OCI-LY1 (cell line): ENCODE measurements at regions not wholly inside any gene's neighbourhood (a gene's known extent, or its start where the extent isn't known, plus 50 kb on each side); places are given as distances from the start of the nearest gene placed in this dataset.

Source experiments
- H2AFZ ChIP-seq: fragments of 200-600 bp; sonication (generic), shearing (Covaris generic); 2 replicates; pipeline ENCODE4 v1.6.0; 2014; ENCODE audit warnings: antibody characterized with exemption, mild to moderate bottlenecking, low read length
- H3F3A ChIP-seq: fragments of 200-600 bp; sonication (generic), shearing (Covaris generic); 2 replicates; pipeline ENCODE4 v1.6.0; 2014; ENCODE audit warnings: mild to moderate bottlenecking, antibody characterized with exemption, low read length, moderate library complexity; ENCODE audit not compliant: insufficient read depth
- H3K27ac ChIP-seq: fragments of 200-600 bp; sonication (generic); 2 replicates; pipeline ENCODE4 v1.5.1; 2014; ENCODE audit warnings: low read length, mixed run types, mild to moderate bottlenecking, low read depth; ENCODE audit not compliant: poor library complexity, severe bottlenecking
- H3K27me3 ChIP-seq: fragments of 200-600 bp; sonication (generic); 2 replicates; pipeline ENCODE4 v1.6.0; 2014; ENCODE audit warnings: antibody characterized with exemption, mild to moderate bottlenecking, low read length, moderate library complexity; ENCODE audit not compliant: insufficient read depth
- H3K36me3 ChIP-seq: fragments of 200-600 bp; sonication (generic); 2 replicates; pipeline ENCODE4 v1.6.1; 2014; ENCODE audit warnings: mild to moderate bottlenecking, antibody characterized with exemption, low read length, moderate library complexity, mixed read lengths; ENCODE audit not compliant: insufficient read depth
- H3K4me1 ChIP-seq: fragments of 200-600 bp; sonication (generic); 2 replicates; pipeline ENCODE4 v1.5.1; 2014; ENCODE audit warnings: mild to moderate bottlenecking, low read length, moderate library complexity; ENCODE audit not compliant: insufficient read depth, severe bottlenecking
- H3K4me2 ChIP-seq: fragments of 200-600 bp; sonication (generic), shearing (Covaris generic); 2 replicates; pipeline ENCODE4 v1.6.1; 2014; ENCODE audit warnings: low read length
- H3K4me3 ChIP-seq: fragments of 200-600 bp; sonication (generic); 2 replicates; pipeline ENCODE4 v1.5.1; 2014; ENCODE audit warnings: low read length, low read depth, mild to moderate bottlenecking, mixed read lengths; ENCODE audit not compliant: poor library complexity, severe bottlenecking
- H3K79me2 ChIP-seq: fragments of 200-600 bp; shearing (Covaris generic); 2 replicates; pipeline ENCODE4 v1.6.1; 2016; ENCODE audit warnings: mixed run types, low read length, mixed read lengths; ENCODE audit not compliant: insufficient read depth
- H3K9ac ChIP-seq: fragments of 200-600 bp; sonication (generic), shearing (Covaris generic); 2 replicates; pipeline ENCODE4 v1.6.1; 2014; ENCODE audit warnings: mild to moderate bottlenecking, low read length, mixed read lengths
- H3K9me2 ChIP-seq: fragments of 200-600 bp; sonication (generic), shearing (Covaris generic); 2 replicates; pipeline ENCODE4 v1.6.1; 2014; ENCODE audit warnings: low read depth, mild to moderate bottlenecking, low read length, mixed read lengths
- H3K9me3 ChIP-seq: fragments of 200-600 bp; shearing (Covaris generic); 2 replicates; pipeline ENCODE4 v1.6.1; 2014; ENCODE audit warnings: low read length, mixed read lengths
- H4K20me1 ChIP-seq: fragments of 200-600 bp; sonication (generic), shearing (Covaris generic); 2 replicates; pipeline ENCODE4 v1.6.0; 2016; ENCODE audit warnings: mild to moderate bottlenecking, low read length; ENCODE audit not compliant: insufficient read depth
- EZH2 ChIP-seq: fragments of 200-600 bp; sonication (generic), shearing (Covaris generic); IDR thresholded peaks from 2 replicates; pipeline ENCODE4 v1.8.0; 2017; ENCODE audit warnings: borderline replicate concordance, mixed run types, mild to moderate bottlenecking, antibody characterized with exemption, low read length, moderate library complexity, mixed read lengths
- TF ChIP-seq, protein P1 (sequence below): fragments of 200-600 bp; sonication (generic), shearing (Covaris generic); IDR thresholded peaks from 2 replicates; pipeline ENCODE4 v1.5.1; 2017; ENCODE audit warnings: mild to moderate bottlenecking, antibody characterized with exemption, low read length, moderate library complexity, mixed read lengths

DNA sequence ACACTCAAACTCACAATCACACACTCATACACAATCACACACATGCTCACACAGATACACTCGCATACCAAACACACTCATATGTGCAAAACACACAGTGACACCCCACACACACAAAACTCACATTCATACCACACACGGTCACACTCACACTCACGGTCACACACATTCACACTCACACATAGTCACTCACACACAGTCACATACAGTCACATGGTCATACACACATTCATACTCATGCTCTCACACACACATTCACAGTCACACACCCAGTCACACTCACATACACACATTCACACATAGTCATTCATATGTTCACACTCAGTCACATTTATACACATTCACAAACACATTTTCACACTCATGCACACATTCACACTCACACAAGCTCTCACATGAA, 296.0 kb upstream of the RNF32 start:
- no peaks in the 10 kb centered on the region; the same call in 1 of the 2 replicates for H3K27me3 ChIP-seq
- H3K9me3 ChIP-seq: no peaks in the 10 kb centered on the region
- no peak for TF ChIP-seq EZH2
- TF ChIP-seq, protein P1, sequence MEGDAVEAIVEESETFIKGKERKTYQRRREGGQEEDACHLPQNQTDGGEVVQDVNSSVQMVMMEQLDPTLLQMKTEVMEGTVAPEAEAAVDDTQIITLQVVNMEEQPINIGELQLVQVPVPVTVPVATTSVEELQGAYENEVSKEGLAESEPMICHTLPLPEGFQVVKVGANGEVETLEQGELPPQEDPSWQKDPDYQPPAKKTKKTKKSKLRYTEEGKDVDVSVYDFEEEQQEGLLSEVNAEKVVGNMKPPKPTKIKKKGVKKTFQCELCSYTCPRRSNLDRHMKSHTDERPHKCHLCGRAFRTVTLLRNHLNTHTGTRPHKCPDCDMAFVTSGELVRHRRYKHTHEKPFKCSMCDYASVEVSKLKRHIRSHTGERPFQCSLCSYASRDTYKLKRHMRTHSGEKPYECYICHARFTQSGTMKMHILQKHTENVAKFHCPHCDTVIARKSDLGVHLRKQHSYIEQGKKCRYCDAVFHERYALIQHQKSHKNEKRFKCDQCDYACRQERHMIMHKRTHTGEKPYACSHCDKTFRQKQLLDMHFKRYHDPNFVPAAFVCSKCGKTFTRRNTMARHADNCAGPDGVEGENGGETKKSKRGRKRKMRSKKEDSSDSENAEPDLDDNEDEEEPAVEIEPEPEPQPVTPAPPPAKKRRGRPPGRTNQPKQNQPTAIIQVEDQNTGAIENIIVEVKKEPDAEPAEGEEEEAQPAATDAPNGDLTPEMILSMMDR: no peak
- no peak overlapping the region for H3K27ac ChIP-seq
- H3K9ac ChIP-seq: no peak overlapping the region
- H3K4me1 ChIP-seq: no peaks in the 10 kb centered on the region
- no peaks in the 10 kb centered on the region for H3K9me2 ChIP-seq
- no peak overlapping the region for H3K4me3 ChIP-seq
- H2AFZ ChIP-seq: no peak overlapping the region
- H3K36me3 ChIP-seq: no peaks in the 10 kb centered on the region
- no peaks in the 10 kb centered on the region for H4K20me1 ChIP-seq
- no peaks in the 10 kb centered on the region for H3F3A ChIP-seq
- H3K4me2 ChIP-seq: no peak overlapping the region
- no peaks in the 10 kb centered on the region for H3K79me2 ChIP-seq

- H3K79me2 ChIP-seq: no peaks in the 10 kb centered on the region
- no peak overlapping the region for H2AFZ ChIP-seq
- no peak overlapping the region for H3K4me2 ChIP-seq
- no peaks in the 10 kb centered on the region for H3K4me1 ChIP-seq
- no peaks in the 10 kb centered on the region; the same call in 1 of the 2 replicates for H3K27me3 ChIP-seq
- TF ChIP-seq, protein P1: no peak
- no peak for TF ChIP-seq EZH2
- no peak overlapping the region for H3K27ac ChIP-seq
- H3K9ac ChIP-seq: no peak overlapping the region
- H3K4me3 ChIP-seq: no peak overlapping the region
- H4K20me1 ChIP-seq: no peaks in the 10 kb centered on the region
- no peaks in the 10 kb centered on the region for H3K9me2 ChIP-seq
- no peaks in the 10 kb centered on the region for H3F3A ChIP-seq
- H3K36me3 ChIP-seq: no peaks in the 10 kb centered on the region
- no peaks in the 10 kb centered on the region for H3K9me3 ChIP-seq
Measured at GRCh38 chr7:156334636-156335035, 305.9 kb upstream of the RNF32 start.

GRCh38 chr7:156327916-156328315, 312.7 kb upstream of the RNF32 start:
- Histone ChIP-seq H3K4me1 (no peaks in the 10 kb centered on the region), H3K9me3 (no peaks in the 10 kb centered on the region), H3K27ac (no peak overlapping the region), H3K9ac (no peak overlapping the region), H3K79me2 (no peaks in the 10 kb centered on the region), H2AFZ (no peak overlapping the region), H3K4me3 (no peak overlapping the region), H3K36me3 (no peaks in the 10 kb centered on the region), H3K27me3 (no peaks in the 10 kb centered on the region; the same call in 1 of the 2 replicates), H3F3A (no peaks in the 10 kb centered on the region), H4K20me1 (no peaks in the 10 kb centered on the region), H3K4me2 (no peak overlapping the region), H3K9me2 (no peaks in the 10 kb centered on the region)
- no peak for TF ChIP-seq EZH2
- TF ChIP-seq, protein P1: no peak
